Transverse colon (tissue), 4 donors: ENCODE measurements at regions not wholly inside any gene's neighbourhood (a gene's known extent, or its start where the extent isn't known, plus 50 kb on each side); places are given as distances from the start of the nearest gene placed in this dataset.

Source experiments
- CTCF ChIP-seq, 5 experiments: fragments of 200-600 bp in 3 of 5; fragments of 450-650 bp in 2 of 5; sonication (generic) in 3 of 5; IDR thresholded peaks; 1 replicate in 2 of 5; 2 replicates in 3 of 5; pipeline ENCODE4 v1.5.1; 2016 to 2017; ENCODE audit warnings: antibody characterized with exemption in 5 of 5, inconsistent platforms in 3 of 5, mild to moderate bottlenecking in 2 of 5, moderate library complexity in 1 of 5
- EP300 ChIP-seq: sonication (generic); formaldehyde crosslinking; IDR thresholded peaks from one replicate; pipeline ENCODE4 v1.6.1; 2017; ENCODE audit warnings: antibody characterized with exemption, low read depth
- POLR2A ChIP-seq: fragments of 450-650 bp; IDR thresholded peaks from one replicate; pipeline ENCODE4 v1.6.1; 2016; ENCODE audit warnings: antibody characterized with exemption, mild to moderate bottlenecking, moderate library complexity
- POLR2AphosphoS5 ChIP-seq, 3 donors: sonication (generic); formaldehyde crosslinking; IDR thresholded peaks; one replicate each; pipeline ENCODE4 v1.6.1; 2016; ENCODE audit warnings: antibody characterized with exemption in 3 of 3

- TF ChIP-seq CTCF (IDR thresholded peaks at IDR 0.05) (no peak), POLR2AphosphoS5 (IDR thresholded peaks at IDR 0.05) (no peak), POLR2A (no peak), EP300 (no peak)
Observed at GRCh38 chr19:28514166-28514565, 698.8 kb downstream of the UQCRFS1 start.
